HEK293 (cell line): ENCODE measurements at regions not wholly inside any gene's neighbourhood (a gene's known extent, or its start where the extent isn't known, plus 50 kb on each side); places are given as distances from the start of the nearest gene placed in this dataset.

Experiments used
- CTCF ChIA-PET: fragments of 350-600 bp; formaldehyde crosslinking; extraction: SDS; loops from one replicate; lab custom pipeline; 2021; ENCODE audit warnings: antibody characterized with exemption; lab: Yijun Ruan, JAX
- POLR2A ChIA-PET: fragments of 300-600 bp; formaldehyde crosslinking; extraction: SDS; loops from one replicate; lab custom pipeline; 2020; ENCODE audit warnings: antibody characterized with exemption, inconsistent platforms; lab: Yijun Ruan, JAX
- H3K27ac ChIP-seq: fragments of 200-500 bp; sonication (Bioruptor generic); 2 replicates; pipeline ENCODE4 v1.5.1; 2014; ENCODE audit warnings: low read depth, low read length, control low read depth, inconsistent platforms; ENCODE audit errors: extremely low read depth
- H3K36me3 ChIP-seq, 2 experiments: fragments of 200-500 bp in 1 of 2; sonication (Bioruptor generic) in 1 of 2; 1 replicate in 1 of 2; 2 replicates in 1 of 2; pipeline ENCODE4 v1.5.1; 2014 to 2017; ENCODE audit warnings: inconsistent platforms in 2 of 2, low read length in 2 of 2; ENCODE audit not compliant: control insufficient read depth in 2 of 2, insufficient read depth in 1 of 2
- H3K4me1 ChIP-seq: fragments of 200-500 bp; sonication (Bioruptor generic); 2 replicates; pipeline ENCODE4 v1.5.1; 2014; ENCODE audit warnings: mild to moderate bottlenecking, low read length, inconsistent platforms; ENCODE audit not compliant: control insufficient read depth, insufficient read depth
- H3K4me3 ChIP-seq: 2 replicates; pipeline ENCODE4 v1.5.1; 2011; ENCODE audit warnings: low read depth, mild to moderate bottlenecking, control low read depth, low read length, moderate library complexity
- H3K9me3 ChIP-seq: fragments of 200-500 bp; sonication (Bioruptor generic); 2 replicates; pipeline ENCODE4 v1.5.1; 2014; ENCODE audit warnings: low read depth, low read length, inconsistent platforms; ENCODE audit not compliant: control insufficient read depth, insufficient read depth
- GLIS1 ChIP-seq: fragments of 450-650 bp; formaldehyde crosslinking; IDR thresholded peaks from 2 replicates; pipeline ENCODE4 v1.5.1; 2016; ENCODE audit warnings: missing biosample characterization, missing genetic modification characterization
- KLF1 ChIP-seq: fragments of 450-650 bp; formaldehyde crosslinking; IDR thresholded peaks from 2 replicates; pipeline ENCODE4 v1.5.1; 2016; ENCODE audit warnings: missing biosample characterization, missing genetic modification characterization
- TRIM28 ChIP-seq: IDR thresholded peaks from 2 replicates; pipeline ENCODE4 v1.6.1; 2011; ENCODE audit warnings: low read length, control low read depth, borderline replicate concordance
- ZBTB1 ChIP-seq: fragments of 450-650 bp; formaldehyde crosslinking; IDR thresholded peaks from 2 replicates; pipeline ENCODE4 v1.5.1; 2016; ENCODE audit warnings: missing biosample characterization, missing genetic modification characterization
- ZBTB20 ChIP-seq: fragments of 450-650 bp; formaldehyde crosslinking; IDR thresholded peaks from 2 replicates; pipeline ENCODE4 v1.5.1; 2016; ENCODE audit warnings: missing biosample characterization, missing genetic modification characterization
- ZBTB48 ChIP-seq: fragments of 450-650 bp; formaldehyde crosslinking; IDR thresholded peaks from 2 replicates; pipeline ENCODE4 v1.5.1; 2016; ENCODE audit warnings: missing biosample characterization, missing genetic modification characterization
- ZNF140 ChIP-seq: fragments of 450-650 bp; formaldehyde crosslinking; IDR thresholded peaks from 2 replicates; pipeline ENCODE4 v1.5.1; 2016; ENCODE audit warnings: missing biosample characterization, missing genetic modification characterization
- ZNF175 ChIP-seq: fragments of 450-650 bp; formaldehyde crosslinking; IDR thresholded peaks from 2 replicates; pipeline ENCODE4 v1.5.1; 2016; ENCODE audit warnings: missing biosample characterization, missing genetic modification characterization
- ZNF184 ChIP-seq: fragments of 450-650 bp; IDR thresholded peaks from 2 replicates; pipeline ENCODE4 v1.5.1; 2018; ENCODE audit warnings: missing biosample characterization, mild to moderate bottlenecking, missing genetic modification characterization
- ZNF239 ChIP-seq: fragments of 450-650 bp; formaldehyde crosslinking; IDR thresholded peaks from 2 replicates; pipeline ENCODE4 v1.5.1; 2016; ENCODE audit warnings: missing biosample characterization, missing genetic modification characterization
- ZNF404 ChIP-seq: fragments of 450-650 bp; formaldehyde crosslinking; IDR thresholded peaks from 2 replicates; pipeline ENCODE4 v1.5.1; 2017; ENCODE audit warnings: missing biosample characterization, missing genetic modification characterization
- ZNF416 ChIP-seq: fragments of 450-650 bp; formaldehyde crosslinking; IDR thresholded peaks from 2 replicates; pipeline ENCODE4 v1.5.1; 2016; ENCODE audit warnings: missing biosample characterization, missing genetic modification characterization
- ZNF473 ChIP-seq: fragments of 450-650 bp; formaldehyde crosslinking; IDR thresholded peaks from 2 replicates; pipeline ENCODE4 v1.5.1; 2017; ENCODE audit warnings: missing biosample characterization, missing genetic modification characterization
- ZNF530 ChIP-seq: fragments of 450-650 bp; formaldehyde crosslinking; IDR thresholded peaks from 2 replicates; pipeline ENCODE4 v1.5.1; 2016; ENCODE audit warnings: low read depth, missing biosample characterization, missing genetic modification characterization
- ZNF560 ChIP-seq: fragments of 450-650 bp; formaldehyde crosslinking; IDR thresholded peaks from 2 replicates; pipeline ENCODE4 v1.5.1; 2017; ENCODE audit warnings: missing biosample characterization, missing genetic modification characterization, borderline replicate concordance
- ZNF571 ChIP-seq: fragments of 450-650 bp; formaldehyde crosslinking; IDR thresholded peaks from 2 replicates; pipeline ENCODE4 v1.5.0; 2017; ENCODE audit warnings: missing biosample characterization, missing genetic modification characterization
- ZNF664 ChIP-seq: fragments of 450-650 bp; formaldehyde crosslinking; IDR thresholded peaks from 2 replicates; pipeline ENCODE4 v1.5.1; 2016; ENCODE audit warnings: missing biosample characterization, missing genetic modification characterization
- ZNF670 ChIP-seq: fragments of 450-650 bp; formaldehyde crosslinking; IDR thresholded peaks from 2 replicates; pipeline ENCODE4 v1.5.1; 2016; ENCODE audit warnings: missing biosample characterization, missing genetic modification characterization, low read depth
- ZNF768 ChIP-seq: fragments of 450-650 bp; formaldehyde crosslinking; IDR thresholded peaks from 2 replicates; pipeline ENCODE4 v1.5.1; 2018; ENCODE audit warnings: missing biosample characterization, mild to moderate bottlenecking, missing genetic modification characterization
- ZNF792 ChIP-seq: fragments of 450-650 bp; formaldehyde crosslinking; IDR thresholded peaks from 2 replicates; pipeline ENCODE4 v1.5.1; 2016; ENCODE audit warnings: missing biosample characterization, missing genetic modification characterization
- ZXDB ChIP-seq: fragments of 450-650 bp; formaldehyde crosslinking; IDR thresholded peaks from 2 replicates; pipeline ENCODE4 v1.5.1; 2016; ENCODE audit warnings: missing biosample characterization, missing genetic modification characterization
- TF ChIP-seq, protein P1 (sequence below): fragments of 450-650 bp; formaldehyde crosslinking; IDR thresholded peaks from 2 replicates; pipeline ENCODE4 v1.5.1; 2017; ENCODE audit warnings: missing biosample characterization, missing genetic modification characterization
- TF ChIP-seq, protein P2 (sequence below): fragments of 450-650 bp; formaldehyde crosslinking; conservative IDR thresholded peaks from 2 replicates; pipeline ENCODE4 v1.5.1; 2016; ENCODE audit warnings: low read depth, missing biosample characterization, missing genetic modification characterization
- TF ChIP-seq, protein P3 (sequence below): fragments of 450-650 bp; formaldehyde crosslinking; IDR thresholded peaks from 2 replicates; pipeline ENCODE4 v1.5.1; 2016; ENCODE audit warnings: missing biosample characterization, missing genetic modification characterization
- TF ChIP-seq, protein P4 (sequence below): fragments of 450-650 bp; formaldehyde crosslinking; IDR thresholded peaks from 2 replicates; pipeline ENCODE4 v1.5.1; 2016; ENCODE audit warnings: missing biosample characterization, missing genetic modification characterization

DNA sequence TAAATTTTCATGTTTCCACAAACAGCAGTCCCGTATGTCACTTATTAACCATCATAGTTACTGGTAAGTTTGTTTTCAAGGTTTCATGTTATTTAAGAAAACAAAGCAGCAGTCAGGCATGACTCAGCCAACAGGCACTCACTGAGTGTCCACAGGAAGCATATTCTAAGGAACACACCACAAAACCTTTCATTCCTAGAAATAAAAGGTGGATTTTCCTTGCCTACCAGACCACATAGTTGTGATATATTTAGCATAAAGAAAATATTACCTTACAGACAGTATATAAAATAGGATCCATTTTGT lies 143.3 kb upstream of the AVPR1A start (continued):
- no peak for TF ChIP-seq ZNF768 (tag by site-specific recombination)
- TF ChIP-seq, protein P1, sequence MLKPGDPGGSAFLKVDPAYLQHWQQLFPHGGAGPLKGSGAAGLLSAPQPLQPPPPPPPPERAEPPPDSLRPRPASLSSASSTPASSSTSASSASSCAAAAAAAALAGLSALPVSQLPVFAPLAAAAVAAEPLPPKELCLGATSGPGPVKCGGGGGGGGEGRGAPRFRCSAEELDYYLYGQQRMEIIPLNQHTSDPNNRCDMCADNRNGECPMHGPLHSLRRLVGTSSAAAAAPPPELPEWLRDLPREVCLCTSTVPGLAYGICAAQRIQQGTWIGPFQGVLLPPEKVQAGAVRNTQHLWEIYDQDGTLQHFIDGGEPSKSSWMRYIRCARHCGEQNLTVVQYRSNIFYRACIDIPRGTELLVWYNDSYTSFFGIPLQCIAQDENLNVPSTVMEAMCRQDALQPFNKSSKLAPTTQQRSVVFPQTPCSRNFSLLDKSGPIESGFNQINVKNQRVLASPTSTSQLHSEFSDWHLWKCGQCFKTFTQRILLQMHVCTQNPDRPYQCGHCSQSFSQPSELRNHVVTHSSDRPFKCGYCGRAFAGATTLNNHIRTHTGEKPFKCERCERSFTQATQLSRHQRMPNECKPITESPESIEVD (tag by site-specific recombination) = peak; percentile 37; the same call in 1 of the 2 replicates
- no peak for TF ChIP-seq ZNF175 (tag by site-specific recombination)
- no peak for TF ChIP-seq TRIM28
- 0 out of 2 replicates have a peak, but pooled peaks have one; percentile 27 for TF ChIP-seq ZNF184
- no peak for TF ChIP-seq ZNF560 (tag by site-specific recombination)
- no peak for TF ChIP-seq ZBTB48
- no peak for TF ChIP-seq ZNF530 (tag by site-specific recombination)
- TF ChIP-seq, protein P2, sequence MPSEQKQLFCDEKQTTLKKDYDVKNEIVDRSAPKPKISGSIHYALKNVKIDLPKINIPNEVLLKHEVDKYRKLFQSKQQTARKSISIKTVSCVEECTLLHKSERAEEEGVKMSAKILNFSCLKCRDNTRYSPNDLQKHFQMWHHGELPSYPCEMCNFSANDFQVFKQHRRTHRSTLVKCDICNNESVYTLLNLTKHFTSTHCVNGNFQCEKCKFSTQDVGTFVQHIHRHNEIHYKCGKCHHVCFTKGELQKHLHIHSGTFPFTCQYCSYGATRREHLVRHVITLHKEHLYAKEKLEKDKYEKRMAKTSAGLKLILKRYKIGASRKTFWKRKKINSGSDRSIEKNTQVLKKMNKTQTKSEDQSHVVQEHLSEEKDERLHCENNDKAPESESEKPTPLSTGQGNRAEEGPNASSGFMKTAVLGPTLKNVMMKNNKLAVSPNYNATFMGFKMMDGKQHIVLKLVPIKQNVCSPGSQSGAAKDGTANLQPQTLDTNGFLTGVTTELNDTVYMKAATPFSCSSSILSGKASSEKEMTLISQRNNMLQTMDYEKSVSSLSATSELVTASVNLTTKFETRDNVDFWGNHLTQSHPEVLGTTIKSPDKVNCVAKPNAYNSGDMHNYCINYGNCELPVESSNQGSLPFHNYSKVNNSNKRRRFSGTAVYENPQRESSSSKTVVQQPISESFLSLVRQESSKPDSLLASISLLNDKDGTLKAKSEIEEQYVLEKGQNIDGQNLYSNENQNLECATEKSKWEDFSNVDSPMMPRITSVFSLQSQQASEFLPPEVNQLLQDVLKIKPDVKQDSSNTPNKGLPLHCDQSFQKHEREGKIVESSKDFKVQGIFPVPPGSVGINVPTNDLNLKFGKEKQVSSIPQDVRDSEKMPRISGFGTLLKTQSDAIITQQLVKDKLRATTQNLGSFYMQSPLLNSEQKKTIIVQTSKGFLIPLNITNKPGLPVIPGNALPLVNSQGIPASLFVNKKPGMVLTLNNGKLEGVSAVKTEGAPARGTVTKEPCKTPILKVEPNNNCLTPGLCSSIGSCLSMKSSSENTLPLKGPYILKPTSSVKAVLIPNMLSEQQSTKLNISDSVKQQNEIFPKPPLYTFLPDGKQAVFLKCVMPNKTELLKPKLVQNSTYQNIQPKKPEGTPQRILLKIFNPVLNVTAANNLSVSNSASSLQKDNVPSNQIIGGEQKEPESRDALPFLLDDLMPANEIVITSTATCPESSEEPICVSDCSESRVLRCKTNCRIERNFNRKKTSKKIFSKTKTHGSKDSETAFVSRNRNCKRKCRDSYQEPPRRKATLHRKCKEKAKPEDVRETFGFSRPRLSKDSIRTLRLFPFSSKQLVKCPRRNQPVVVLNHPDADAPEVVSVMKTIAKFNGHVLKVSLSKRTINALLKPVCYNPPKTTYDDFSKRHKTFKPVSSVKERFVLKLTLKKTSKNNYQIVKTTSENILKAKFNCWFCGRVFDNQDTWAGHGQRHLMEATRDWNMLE = no peak
- no peak for TF ChIP-seq ZNF670
- TF ChIP-seq, protein P3, sequence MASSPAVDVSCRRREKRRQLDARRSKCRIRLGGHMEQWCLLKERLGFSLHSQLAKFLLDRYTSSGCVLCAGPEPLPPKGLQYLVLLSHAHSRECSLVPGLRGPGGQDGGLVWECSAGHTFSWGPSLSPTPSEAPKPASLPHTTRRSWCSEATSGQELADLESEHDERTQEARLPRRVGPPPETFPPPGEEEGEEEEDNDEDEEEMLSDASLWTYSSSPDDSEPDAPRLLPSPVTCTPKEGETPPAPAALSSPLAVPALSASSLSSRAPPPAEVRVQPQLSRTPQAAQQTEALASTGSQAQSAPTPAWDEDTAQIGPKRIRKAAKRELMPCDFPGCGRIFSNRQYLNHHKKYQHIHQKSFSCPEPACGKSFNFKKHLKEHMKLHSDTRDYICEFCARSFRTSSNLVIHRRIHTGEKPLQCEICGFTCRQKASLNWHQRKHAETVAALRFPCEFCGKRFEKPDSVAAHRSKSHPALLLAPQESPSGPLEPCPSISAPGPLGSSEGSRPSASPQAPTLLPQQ (tag by site-specific recombination) = no peak
- no peak for TF ChIP-seq ZNF140

DNA sequence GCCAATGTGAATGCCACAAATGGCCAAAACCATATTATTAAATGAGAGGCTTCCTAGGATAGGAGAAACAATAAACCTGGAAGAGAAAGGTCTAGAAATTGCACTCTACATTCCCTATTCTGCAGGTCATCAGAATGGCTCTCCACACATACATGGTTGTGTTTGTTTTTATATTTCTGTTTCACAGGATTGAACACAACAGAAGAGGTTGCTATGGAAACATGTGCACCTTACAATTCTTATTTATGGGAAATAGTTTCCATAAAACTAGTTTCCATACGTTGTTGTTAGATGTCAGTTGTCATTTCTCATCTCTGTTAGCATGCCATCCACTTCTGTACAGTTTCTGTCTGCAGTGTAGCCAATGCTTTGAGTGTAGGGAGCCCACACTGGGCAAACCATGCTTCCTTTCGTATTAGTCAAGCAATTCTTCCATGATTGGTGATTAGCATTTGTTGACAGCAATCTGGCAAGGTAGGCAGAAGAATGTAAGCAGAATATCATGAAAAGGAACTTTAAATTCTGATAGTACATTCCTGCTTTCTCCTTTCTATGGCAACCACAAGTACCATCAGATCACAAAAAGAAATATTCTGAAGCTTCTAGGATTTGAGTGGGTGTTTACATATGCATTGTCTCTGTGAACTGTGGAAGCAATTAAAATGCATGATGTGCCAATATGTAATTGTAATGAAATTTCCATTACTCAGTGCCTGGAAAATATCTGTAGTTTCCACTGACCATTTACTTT lies 141.6 kb upstream of the AVPR1A start:
- TF ChIP-seq ZNF473 (tag by site-specific recombination) (no peak), ZNF664 (tag by site-specific recombination) (no peak), ZNF239 (tag by site-specific recombination) (no peak), ZNF792 (tag by site-specific recombination) (no peak), ZNF404 (no peak), GLIS1 (tag by site-specific recombination) (no peak), ZBTB1 (tag by site-specific recombination) (no peak), KLF1 (tag by site-specific recombination) (no peak), ZBTB20 (tag by site-specific recombination) (no peak), ZNF571 (tag by site-specific recombination) (no peak), ZNF416 (tag by site-specific recombination) (no peak), ZXDB (tag by site-specific recombination) (no peak)
- TF ChIP-seq, protein P4, sequence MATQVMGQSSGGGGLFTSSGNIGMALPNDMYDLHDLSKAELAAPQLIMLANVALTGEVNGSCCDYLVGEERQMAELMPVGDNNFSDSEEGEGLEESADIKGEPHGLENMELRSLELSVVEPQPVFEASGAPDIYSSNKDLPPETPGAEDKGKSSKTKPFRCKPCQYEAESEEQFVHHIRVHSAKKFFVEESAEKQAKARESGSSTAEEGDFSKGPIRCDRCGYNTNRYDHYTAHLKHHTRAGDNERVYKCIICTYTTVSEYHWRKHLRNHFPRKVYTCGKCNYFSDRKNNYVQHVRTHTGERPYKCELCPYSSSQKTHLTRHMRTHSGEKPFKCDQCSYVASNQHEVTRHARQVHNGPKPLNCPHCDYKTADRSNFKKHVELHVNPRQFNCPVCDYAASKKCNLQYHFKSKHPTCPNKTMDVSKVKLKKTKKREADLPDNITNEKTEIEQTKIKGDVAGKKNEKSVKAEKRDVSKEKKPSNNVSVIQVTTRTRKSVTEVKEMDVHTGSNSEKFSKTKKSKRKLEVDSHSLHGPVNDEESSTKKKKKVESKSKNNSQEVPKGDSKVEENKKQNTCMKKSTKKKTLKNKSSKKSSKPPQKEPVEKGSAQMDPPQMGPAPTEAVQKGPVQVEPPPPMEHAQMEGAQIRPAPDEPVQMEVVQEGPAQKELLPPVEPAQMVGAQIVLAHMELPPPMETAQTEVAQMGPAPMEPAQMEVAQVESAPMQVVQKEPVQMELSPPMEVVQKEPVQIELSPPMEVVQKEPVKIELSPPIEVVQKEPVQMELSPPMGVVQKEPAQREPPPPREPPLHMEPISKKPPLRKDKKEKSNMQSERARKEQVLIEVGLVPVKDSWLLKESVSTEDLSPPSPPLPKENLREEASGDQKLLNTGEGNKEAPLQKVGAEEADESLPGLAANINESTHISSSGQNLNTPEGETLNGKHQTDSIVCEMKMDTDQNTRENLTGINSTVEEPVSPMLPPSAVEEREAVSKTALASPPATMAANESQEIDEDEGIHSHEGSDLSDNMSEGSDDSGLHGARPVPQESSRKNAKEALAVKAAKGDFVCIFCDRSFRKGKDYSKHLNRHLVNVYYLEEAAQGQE (tag by site-specific recombination) = no peak
- POLR2A ChIA-PET = no interaction called here
- no peaks in the 10 kb centered on the region for H3K4me1 ChIP-seq
- no peak overlapping the region for H3K27ac ChIP-seq
- no peaks in the 10 kb centered on the region for H3K36me3 ChIP-seq
- H3K9me3 ChIP-seq = no peaks in the 10 kb centered on the region
- CTCF ChIA-PET = no interaction called here
- no peak overlapping the region for H3K4me3 ChIP-seq
